WTC11 (cell line): ENCODE measurements at regions not wholly inside any gene's neighbourhood (a gene's known extent, or its start where the extent isn't known, plus 50 kb on each side); places are given as distances from the start of the nearest gene placed in this dataset.

Experiments
- ATAC-seq: fragments of 200-7000 bp; cut with Tn5 transposase; 2 replicates; pipeline ENCODE4 v1.10.0; 2021; ENCODE audit warnings: mild to moderate bottlenecking, moderate library complexity
- CTCF ChIA-PET: fragments of 300-600 bp; sonication (Branson Sonifier 250); formaldehyde crosslinking; loops from one replicate; lab custom pipeline; 2021; ENCODE audit warnings: antibody characterized with exemption; lab: Charles Lee
- POLR2A ChIA-PET: fragments of 350-600 bp; sonication (Branson Sonifier 250); formaldehyde crosslinking; loops from one replicate; lab custom pipeline; 2021; ENCODE audit warnings: antibody characterized with exemption; lab: Charles Lee
- DNase-seq: peaks from one replicate; pipeline ENCODE4 v3.0.0; 2021; ENCODE audit warnings: low spot score
- H3K27ac Mint-ChIP-seq: 2 replicates; pipeline ENCODE4 v1.8.0; 2021; ENCODE audit warnings: mixed read lengths
- H3K27me3 Mint-ChIP-seq: 2 replicates; pipeline ENCODE4 v1.8.0; 2021; ENCODE audit warnings: low read depth, mild to moderate bottlenecking, moderate library complexity, mixed read lengths
- H3K36me3 Mint-ChIP-seq: 2 replicates; pipeline ENCODE4 v1.8.0; 2021; ENCODE audit warnings: mixed read lengths
- H3K4me1 Mint-ChIP-seq: 2 replicates; pipeline ENCODE4 v1.8.0; 2022; ENCODE audit warnings: mixed read lengths
- H3K4me3 Mint-ChIP-seq: 2 replicates; pipeline ENCODE4 v1.8.0; 2021; ENCODE audit warnings: mild to moderate bottlenecking, moderate library complexity, mixed read lengths
- H3K9me3 Mint-ChIP-seq: 2 replicates; pipeline ENCODE4 v1.8.0; 2021; ENCODE audit warnings: mixed read lengths
- CBFB ChIP-seq: sonication (generic); formaldehyde crosslinking; IDR thresholded peaks from 2 replicates; pipeline ENCODE4 v1.8.1; 2022; ENCODE audit warnings: mild to moderate bottlenecking, low read depth, missing genetic modification reagents
- CTCF ChIP-seq: fragments of 200-600 bp; IDR thresholded peaks from 2 replicates; pipeline ENCODE4 v1.8.0; 2022; ENCODE audit warnings: antibody characterized with exemption
- EMX1 ChIP-seq: fragments of 250-450 bp; sonication (Bioruptor Pico); IDR thresholded peaks from 2 replicates; pipeline ENCODE4 v1.8.0; 2021; ENCODE audit warnings: mild to moderate bottlenecking
- GABPB1 ChIP-seq: sonication (generic); formaldehyde crosslinking; IDR thresholded peaks from 2 replicates; pipeline ENCODE4 v1.8.1; 2023; ENCODE audit warnings: mild to moderate bottlenecking, missing genetic modification reagents
- GRHL2 ChIP-seq: fragments of 250-450 bp; sonication (Bioruptor Pico); IDR thresholded peaks from 2 replicates; pipeline ENCODE4 v1.8.0; 2022; ENCODE audit warnings: mild to moderate bottlenecking, moderate library complexity; ENCODE audit not compliant: insufficient replicate concordance, severe bottlenecking
- GTF2I ChIP-seq: fragments of 250-450 bp; sonication (Bioruptor Pico); conservative IDR thresholded peaks from 2 replicates; pipeline ENCODE4 v1.4.0; 2021; ENCODE audit warnings: mild to moderate bottlenecking
- KAT7 ChIP-seq: sonication (generic); formaldehyde crosslinking; IDR thresholded peaks from 2 replicates; pipeline ENCODE4 v1.8.1; 2023; ENCODE audit warnings: missing genetic modification reagents, mild to moderate bottlenecking, borderline replicate concordance
- MYBL2 ChIP-seq: sonication (generic); formaldehyde crosslinking; IDR thresholded peaks from 2 replicates; pipeline ENCODE4 v1.8.1; 2023; ENCODE audit warnings: mild to moderate bottlenecking, moderate library complexity, missing genetic modification reagents
- NR1H2 ChIP-seq: sonication (generic); formaldehyde crosslinking; IDR thresholded peaks from 2 replicates; pipeline ENCODE4 v1.9.0; 2021; ENCODE audit warnings: mild to moderate bottlenecking, moderate library complexity, missing genetic modification reagents
- NR2C2 ChIP-seq: sonication (generic); formaldehyde crosslinking; IDR thresholded peaks from 2 replicates; pipeline ENCODE4 v1.8.0; 2022; ENCODE audit warnings: mild to moderate bottlenecking, missing genetic modification reagents
- SMAD3 ChIP-seq: sonication (generic); formaldehyde crosslinking; IDR thresholded peaks from 2 replicates; pipeline ENCODE4 v1.8.0; 2022; ENCODE audit warnings: missing genetic modification reagents, mild to moderate bottlenecking, borderline replicate concordance
- USF1 ChIP-seq: sonication (generic); formaldehyde crosslinking; IDR thresholded peaks from 2 replicates; pipeline ENCODE4 v1.8.0; 2022; ENCODE audit warnings: mild to moderate bottlenecking, missing genetic modification reagents
- ZNF396 ChIP-seq: fragments of 250-450 bp; sonication (Bioruptor Pico); IDR thresholded peaks from 2 replicates; pipeline ENCODE4 v1.8.0; 2021; ENCODE audit warnings: mild to moderate bottlenecking, moderate library complexity, borderline replicate concordance
- ZNF532 ChIP-seq: fragments of 250-450 bp; sonication (Bioruptor Pico); IDR thresholded peaks from 2 replicates; pipeline ENCODE4 v1.9.0; 2021; ENCODE audit warnings: mild to moderate bottlenecking, borderline replicate concordance
- TF ChIP-seq, protein P1 (sequence below): fragments of 250-450 bp; sonication (Bioruptor Pico); IDR thresholded peaks from 2 replicates; pipeline ENCODE4 v1.9.0; 2021; ENCODE audit warnings: mild to moderate bottlenecking
- TF ChIP-seq, protein P2 (sequence below): sonication (generic); formaldehyde crosslinking; IDR thresholded peaks from 2 replicates; pipeline ENCODE4 v1.8.1; 2022; ENCODE audit warnings: low read depth, mild to moderate bottlenecking, moderate library complexity, missing genetic modification reagents, borderline replicate concordance
- TF ChIP-seq, protein P3 (sequence below): sonication (generic); formaldehyde crosslinking; IDR thresholded peaks from 2 replicates; pipeline ENCODE4 v1.8.1; 2023; ENCODE audit warnings: mild to moderate bottlenecking, missing genetic modification reagents, moderate library complexity

GRCh38 chr6:164408868-164409267 lies 900.5 kb downstream of the C6orf118 start:
- Mint-ChIP-seq H3K9me3 (no peaks in the 10 kb centered on the region), H3K36me3 (no peaks in the 10 kb centered on the region)
- ATAC-seq, result no peak
- TF ChIP-seq GRHL2 (CRISPR knock-in tag), result no peak
- TF ChIP-seq CTCF, result no peak
- no peak for TF ChIP-seq NR2C2 (CRISPR knock-in tag)
- TF ChIP-seq SMAD3 (CRISPR knock-in tag), result no peak
- no peak for TF ChIP-seq NR1H2 (CRISPR knock-in tag)
- no peak for TF ChIP-seq ZNF396
- no peak for TF ChIP-seq GABPB1 (CRISPR knock-in tag)
- no peak for TF ChIP-seq CBFB (CRISPR knock-in tag)
- TF ChIP-seq, protein P1, sequence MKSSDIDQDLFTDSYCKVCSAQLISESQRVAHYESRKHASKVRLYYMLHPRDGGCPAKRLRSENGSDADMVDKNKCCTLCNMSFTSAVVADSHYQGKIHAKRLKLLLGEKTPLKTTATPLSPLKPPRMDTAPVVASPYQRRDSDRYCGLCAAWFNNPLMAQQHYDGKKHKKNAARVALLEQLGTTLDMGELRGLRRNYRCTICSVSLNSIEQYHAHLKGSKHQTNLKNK (CRISPR knock-in tag), result no peak
- TF ChIP-seq ZNF532 (CRISPR knock-in tag), result no peak
- TF ChIP-seq EMX1 (CRISPR knock-in tag), result no peak
- no peak for TF ChIP-seq GTF2I
- TF ChIP-seq USF1 (CRISPR knock-in tag), result no peak
- no peak for TF ChIP-seq KAT7 (CRISPR knock-in tag)
- TF ChIP-seq MYBL2 (CRISPR knock-in tag), result no peak
- TF ChIP-seq, protein P2, sequence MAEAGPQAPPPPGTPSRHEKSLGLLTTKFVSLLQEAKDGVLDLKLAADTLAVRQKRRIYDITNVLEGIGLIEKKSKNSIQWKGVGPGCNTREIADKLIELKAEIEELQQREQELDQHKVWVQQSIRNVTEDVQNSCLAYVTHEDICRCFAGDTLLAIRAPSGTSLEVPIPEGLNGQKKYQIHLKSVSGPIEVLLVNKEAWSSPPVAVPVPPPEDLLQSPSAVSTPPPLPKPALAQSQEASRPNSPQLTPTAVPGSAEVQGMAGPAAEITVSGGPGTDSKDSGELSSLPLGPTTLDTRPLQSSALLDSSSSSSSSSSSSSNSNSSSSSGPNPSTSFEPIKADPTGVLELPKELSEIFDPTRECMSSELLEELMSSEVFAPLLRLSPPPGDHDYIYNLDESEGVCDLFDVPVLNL (CRISPR knock-in tag), result no peak
- TF ChIP-seq, protein P3, sequence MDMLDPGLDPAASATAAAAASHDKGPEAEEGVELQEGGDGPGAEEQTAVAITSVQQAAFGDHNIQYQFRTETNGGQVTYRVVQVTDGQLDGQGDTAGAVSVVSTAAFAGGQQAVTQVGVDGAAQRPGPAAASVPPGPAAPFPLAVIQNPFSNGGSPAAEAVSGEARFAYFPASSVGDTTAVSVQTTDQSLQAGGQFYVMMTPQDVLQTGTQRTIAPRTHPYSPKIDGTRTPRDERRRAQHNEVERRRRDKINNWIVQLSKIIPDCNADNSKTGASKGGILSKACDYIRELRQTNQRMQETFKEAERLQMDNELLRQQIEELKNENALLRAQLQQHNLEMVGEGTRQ (CRISPR knock-in tag), result no peak
- TF ChIP-seq, all 79 proteins: peak for 0
- H3K27me3 Mint-ChIP-seq, result no peaks in the 10 kb centered on the region
- no peak overlapping the region for H3K4me3 Mint-ChIP-seq
- POLR2A ChIA-PET, result interaction anchor here (0.6 kb wide), 1 partner anchor 251 kb away, joined by 3 read pairs; no protein-coding TSS in a partner anchor
- DNase-seq, result no peak
- no peak overlapping the region for H3K27ac Mint-ChIP-seq
- H3K4me1 Mint-ChIP-seq, result peaks cover 14% of the 10 kb centered on the region
- CTCF ChIA-PET, result no interaction called here
